SK-N-SH (cell line): ENCODE measurements at regions not wholly inside any gene's neighbourhood (a gene's known extent, or its start where the extent isn't known, plus 50 kb on each side); places are given as distances from the start of the nearest gene placed in this dataset.

Experiments
- CTCF ChIA-PET: fragments of 300-600, 350-600 bp; formaldehyde crosslinking; extraction: SDS; loops from one replicate; lab custom pipeline; 2021; lab: Yijun Ruan, JAX
- POLR2A ChIA-PET: fragments of 350-600 bp; sonication (Branson Sonifier 250); formaldehyde crosslinking; extraction: SDS; loops from one replicate; lab custom pipeline; 2020; ENCODE audit warnings: antibody characterized with exemption, inconsistent platforms; lab: Yijun Ruan, JAX
- DNase-seq: peaks from one replicate; pipeline ENCODE4 v3.0.0; 2012
- H2AFZ ChIP-seq: fragments of 200-600 bp; sonication (generic); 2 replicates; pipeline ENCODE4 v1.8.1; 2016; ENCODE audit warnings: antibody characterized with exemption, mild to moderate bottlenecking, low read depth
- H3F3A ChIP-seq: fragments of 200-600 bp; sonication (generic); replicated peaks from 2 replicates; pipeline ENCODE3; 2016; ENCODE audit warnings: antibody characterized with exemption, mild to moderate bottlenecking; ENCODE audit not compliant: insufficient read depth
- H3K27ac ChIP-seq, 2 experiments: fragments of 200-500 bp in 1 of 2; fragments of 200-600 bp in 1 of 2; sonication (Bioruptor generic) in 1 of 2; sonication (generic), shearing (Covaris generic) in 1 of 2; 2 replicates each; pipeline versions ENCODE4 v1.5.1 to v1.6.1; 2014 to 2016; ENCODE audit warnings: low read depth in 2 of 2, inconsistent platforms in 1 of 2, low read length in 1 of 2, mild to moderate bottlenecking in 1 of 2, mixed read lengths in 1 of 2
- H3K27me3 ChIP-seq: fragments of 200-600 bp; sonication (generic), shearing (Covaris generic); 2 replicates; pipeline ENCODE4 v1.6.1; 2016; ENCODE audit warnings: mixed run types; ENCODE audit not compliant: insufficient read depth
- H3K36me3 ChIP-seq, 2 experiments: fragments of 200-500 bp in 1 of 2; fragments of 200-600 bp in 1 of 2; sonication (Bioruptor generic) in 1 of 2; sonication (generic) in 1 of 2; replicated peaks in 1 of 2; 2 replicates each; pipeline versions ENCODE3 to v1.5.1; 2014 to 2016; ENCODE audit warnings: low read length in 1 of 2, mild to moderate bottlenecking in 1 of 2; ENCODE audit not compliant: insufficient read depth in 2 of 2, control insufficient read depth in 1 of 2
- H3K4me1 ChIP-seq, 2 experiments: fragments of 200-500 bp in 1 of 2; fragments of 200-600 bp in 1 of 2; sonication (Bioruptor generic) in 1 of 2; sonication (generic), shearing (Covaris generic) in 1 of 2; 2 replicates each; pipeline versions ENCODE4 v1.5.1 to v1.6.1; 2014 to 2016; ENCODE audit warnings: low read depth in 1 of 2, low read length in 1 of 2, mixed run types in 1 of 2; ENCODE audit not compliant: insufficient read depth in 2 of 2, control insufficient read depth in 1 of 2
- H3K4me2 ChIP-seq: fragments of 200-600 bp; sonication (generic), shearing (Covaris generic); 2 replicates; pipeline ENCODE4 v1.6.1; 2017; ENCODE audit warnings: mixed run types
- H3K4me3 ChIP-seq, 2 experiments: fragments of 200-500 bp in 1 of 2; fragments of 200-600 bp in 1 of 2; sonication (Bioruptor generic) in 1 of 2; sonication (generic), shearing (Covaris generic) in 1 of 2; 2 replicates each; pipeline versions ENCODE4 v1.5.1 to v1.8.1; 2014 to 2016; ENCODE audit warnings: low read depth in 2 of 2, inconsistent platforms in 1 of 2, low read length in 1 of 2, mild to moderate bottlenecking in 1 of 2, mixed read lengths in 1 of 2, moderate library complexity in 1 of 2
- H3K79me2 ChIP-seq: fragments of 200-600 bp; sonication (generic); 2 replicates; pipeline ENCODE4 v1.8.1; 2017; ENCODE audit warnings: mild to moderate bottlenecking; ENCODE audit not compliant: insufficient read depth
- H3K9ac ChIP-seq: fragments of 200-600 bp; sonication (generic); 2 replicates; pipeline ENCODE4 v1.6.1; 2017; ENCODE audit warnings: mixed run types
- H3K9me2 ChIP-seq: fragments of 200-600 bp; sonication (generic); 2 replicates; pipeline ENCODE4 v1.6.1; 2017; ENCODE audit warnings: mixed run types
- H3K9me3 ChIP-seq: fragments of 200-600 bp; sonication (generic); 2 replicates; pipeline ENCODE4 v1.6.1; 2017; ENCODE audit warnings: mixed run types, mild to moderate bottlenecking, moderate library complexity
- H4K20me1 ChIP-seq: fragments of 200-600 bp; sonication (generic); 2 replicates; pipeline ENCODE4 v1.6.1; 2017; ENCODE audit warnings: mild to moderate bottlenecking, mixed run types; ENCODE audit not compliant: insufficient read depth
- CHD2 ChIP-seq: fragments of 150-350 bp; IDR thresholded peaks from 2 replicates; pipeline ENCODE4 v1.6.1; 2018; ENCODE audit warnings: low read length; ENCODE audit not compliant: partially characterized antibody
- FOSL2 ChIP-seq: IDR thresholded peaks from 2 replicates; pipeline ENCODE4 v1.4.0; 2012; ENCODE audit warnings: low read depth, mild to moderate bottlenecking, moderate library complexity, borderline replicate concordance
- FOXJ3 ChIP-seq: sonication (generic); formaldehyde crosslinking; IDR thresholded peaks from 2 replicates; pipeline ENCODE4 v1.5.1; 2020; ENCODE audit warnings: mild to moderate bottlenecking, missing genetic modification reagents
- FOXM1 ChIP-seq: IDR thresholded peaks from 2 replicates; pipeline ENCODE4 v1.4.0; 2012; ENCODE audit warnings: low read depth, mild to moderate bottlenecking
- JUND ChIP-seq: IDR thresholded peaks from 2 replicates; pipeline ENCODE4 v1.4.0; 2012
- MEF2A ChIP-seq: IDR thresholded peaks from 2 replicates; pipeline ENCODE4 v1.4.0; 2012; ENCODE audit warnings: low read depth, borderline replicate concordance
- NFIC ChIP-seq: IDR thresholded peaks from 2 replicates; pipeline ENCODE4 v1.4.0; 2012; ENCODE audit warnings: borderline replicate concordance
- NRF1 ChIP-seq: IDR thresholded peaks from 2 replicates; pipeline ENCODE4 v1.6.1; 2012; ENCODE audit warnings: low read depth, mild to moderate bottlenecking, low read length
- PBX3 ChIP-seq: IDR thresholded peaks from 2 replicates; pipeline ENCODE4; 2012
- POLR2AphosphoS5 ChIP-seq: IDR thresholded peaks from 2 replicates; pipeline ENCODE4 v1.6.1; 2012; ENCODE audit warnings: low read depth, low read length
- RAD21 ChIP-seq: IDR thresholded peaks from 2 replicates; pipeline ENCODE4 v1.6.1; 2012; ENCODE audit warnings: mild to moderate bottlenecking, low read length
- REST ChIP-seq: IDR thresholded peaks from 2 replicates; pipeline ENCODE4 v1.6.1; 2012; ENCODE audit warnings: mild to moderate bottlenecking, low read depth, low read length, moderate library complexity
- SMC3 ChIP-seq: IDR thresholded peaks from 2 replicates; pipeline ENCODE4 v1.6.1; 2012; ENCODE audit warnings: low read depth, low read length, improper control_type of control experiment
- TAF1 ChIP-seq: IDR thresholded peaks from 2 replicates; pipeline ENCODE4 v1.6.1; 2012; ENCODE audit warnings: low read depth, mild to moderate bottlenecking, low read length, moderate library complexity, borderline replicate concordance
- ZBTB33 ChIP-seq: IDR thresholded peaks from 2 replicates; pipeline ENCODE4 v1.4.0; 2012; ENCODE audit warnings: low read depth, borderline replicate concordance

- TF ChIP-seq ZBTB33 (no peak), SMC3 (no peak), TAF1 (no peak), FOXJ3 (CRISPR knock-in tag) (no peak), FOXM1 (no peak)
These were observed 87.2 kb upstream of the ADTRP start (continued) for GRCh38 chr6:11865680-11866300.

GRCh38 chr6:11858439-11858838 lies 79.8 kb upstream of the ADTRP start:
- H3K4me3 ChIP-seq, result no peak overlapping the region
- H3K9ac ChIP-seq, result no peak overlapping the region
- TF ChIP-seq RAD21, result no peak
- no peak for TF ChIP-seq JUND
- TF ChIP-seq NRF1, result no peak
- no peak for TF ChIP-seq FOSL2
- no peak for TF ChIP-seq MEF2A
- TF ChIP-seq PBX3, result no peak
- TF ChIP-seq POLR2AphosphoS5, result no peak
- TF ChIP-seq NFIC, result no peak
- TF ChIP-seq CHD2, result no peak
- no peak for TF ChIP-seq SMC3
- TF ChIP-seq REST, result no peak
- no peak overlapping the region for H3K4me2 ChIP-seq
- DNase-seq, result no peak
- no peaks in the 10 kb centered on the region for H3K27me3 ChIP-seq
- CTCF ChIA-PET, result no interaction called here
- H3K4me1 ChIP-seq, result peaks cover 0 to 7% of the 10 kb centered on the region in 2 experiments; a peak in 2 of 4 replicates
- H2AFZ ChIP-seq, result no peak overlapping the region
- POLR2A ChIA-PET, result no interaction called here
- no peaks in the 10 kb centered on the region for H3F3A ChIP-seq
- no peaks in the 10 kb centered on the region for H3K36me3 ChIP-seq
- no peaks in the 10 kb centered on the region for H3K79me2 ChIP-seq
- H3K9me2 ChIP-seq, result no peaks in the 10 kb centered on the region
- H3K27ac ChIP-seq, result no peak overlapping the region
- no peaks in the 10 kb centered on the region for H3K9me3 ChIP-seq
- H4K20me1 ChIP-seq, result no peaks in the 10 kb centered on the region
